PC-9 (cell line): ENCODE measurements at regions not wholly inside any gene's neighbourhood (a gene's known extent, or its start where the extent isn't known, plus 50 kb on each side); places are given as distances from the start of the nearest gene placed in this dataset.

Experiments
- BruUV-seq: library from RNA; stranded (reverse); fragments of 400-500 nt; replicated peaks from 2 replicates; lab custom pipeline; 2021; lab: Mats Ljungman, UMichigan
- CTCF ChIA-PET: fragments of 300-600 bp; sonication (Branson Sonifier 250); formaldehyde crosslinking; loops from one replicate; lab custom pipeline; 2022; ENCODE audit warnings: antibody characterized with exemption; lab: Charles Lee
- POLR2A ChIA-PET: fragments of 300-600 bp; sonication (Branson Sonifier 250); formaldehyde crosslinking; loops from one replicate; lab custom pipeline; 2022; ENCODE audit warnings: antibody characterized with exemption; ENCODE audit not compliant: unreplicated experiment; lab: Charles Lee
- DNase-seq, 2 experiments: peaks; one replicate each; pipeline versions ENCODE4 v3.0.0 to v3.0.0-alpha.2; 2015 to 2022; ENCODE audit warnings: mixed read lengths in 1 of 2
- H2AFZ ChIP-seq: fragments of 200-600 bp; sonication (generic); 2 replicates; pipeline ENCODE4 v1.8.1; 2017; ENCODE audit warnings: antibody characterized with exemption
- H3F3A ChIP-seq: fragments of 200-600 bp; sonication (generic); 2 replicates; pipeline ENCODE4 v1.8.1; 2017; ENCODE audit warnings: antibody characterized with exemption, mild to moderate bottlenecking, low read depth; ENCODE audit not compliant: insufficient read depth
- H3K27ac ChIP-seq: fragments of 200-600 bp; sonication (generic); 2 replicates; pipeline ENCODE4 v1.6.1; 2016; ENCODE audit warnings: mixed run types
- H3K27me3 ChIP-seq: fragments of 200-600 bp; sonication (generic); 2 replicates; pipeline ENCODE4 v1.6.1; 2016; ENCODE audit warnings: low read depth, mixed run types; ENCODE audit not compliant: insufficient read depth
- H3K36me3 ChIP-seq: fragments of 200-600 bp; sonication (generic); 2 replicates; pipeline ENCODE4 v1.6.1; 2016; ENCODE audit warnings: low read depth, mixed run types
- H3K4me1 ChIP-seq: fragments of 200-600 bp; sonication (generic); replicated peaks from 2 replicates; pipeline ENCODE4 v1.6.1; 2016; ENCODE audit warnings: mixed run types; ENCODE audit not compliant: insufficient read depth
- H3K4me2 ChIP-seq: fragments of 200-600 bp; sonication (generic); 2 replicates; pipeline ENCODE4 v1.6.1; 2017; ENCODE audit warnings: mixed run types
- H3K4me3 ChIP-seq: fragments of 200-600 bp; sonication (generic); 2 replicates; pipeline ENCODE4 v1.6.1; 2016; ENCODE audit warnings: mixed run types
- H3K79me2 ChIP-seq: fragments of 200-600 bp; sonication (generic); 2 replicates; pipeline ENCODE4 v1.6.1; 2017; ENCODE audit warnings: low read depth, mixed run types
- H3K9me2 ChIP-seq: fragments of 200-600 bp; sonication (generic); 2 replicates; pipeline ENCODE4 v1.8.1; 2017; ENCODE audit warnings: mild to moderate bottlenecking; ENCODE audit not compliant: insufficient read depth
- H3K9me3 ChIP-seq: fragments of 200-600 bp; sonication (generic); 2 replicates; pipeline ENCODE4 v1.8.1; 2016; ENCODE audit warnings: low read depth; ENCODE audit not compliant: insufficient read depth
- H4K20me1 ChIP-seq: fragments of 200-600 bp; sonication (generic); 2 replicates; pipeline ENCODE4 v1.8.1; 2017; ENCODE audit not compliant: insufficient read depth
- EZH2 ChIP-seq: fragments of 200-600 bp; sonication (generic); IDR thresholded peaks from 2 replicates; pipeline ENCODE4 v1.8.0; 2017; ENCODE audit warnings: antibody characterized with exemption, low read depth
- intact Hi-C: fragments of 100-400 bp; cut with micrococcal nuclease; formaldehyde crosslinking; loops from one replicate; pipeline ENCODE4 v1.10.0; 2022; ENCODE audit not compliant: unreplicated experiment
- TF ChIP-seq, protein P1 (sequence below): fragments of 200-600 bp; sonication (generic); conservative IDR thresholded peaks from 2 replicates; pipeline ENCODE4 v1.6.1; 2017; ENCODE audit warnings: mixed run types, antibody characterized with exemption, mild to moderate bottlenecking, moderate library complexity

DNA sequence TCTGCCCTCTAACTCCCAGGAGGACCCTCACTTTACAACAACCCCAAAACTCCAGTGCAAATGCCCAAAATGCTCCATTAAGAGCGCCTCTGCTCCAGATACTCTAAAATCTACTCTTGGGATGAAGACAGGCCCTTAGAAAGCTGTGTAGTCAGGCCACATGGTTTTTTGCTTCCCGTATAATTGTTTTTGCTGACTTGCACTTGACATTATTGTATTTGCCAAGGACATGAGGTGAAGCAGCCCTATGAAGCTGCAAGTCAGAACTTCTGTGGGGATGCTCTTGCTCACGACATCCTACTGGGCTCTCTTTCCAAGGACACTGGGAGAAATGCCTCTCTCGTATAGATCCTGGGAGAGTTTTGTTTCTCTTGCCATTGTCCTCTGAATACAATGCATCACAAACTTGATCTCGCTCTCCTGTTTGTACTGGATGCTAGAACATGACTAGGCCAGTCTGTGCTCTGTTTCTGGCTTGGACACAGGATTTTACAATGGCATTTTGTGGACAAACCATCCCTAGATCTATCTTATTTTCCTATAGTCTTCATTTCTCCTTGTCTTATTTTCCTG, 177.2 kb upstream of the DTNBP1 start:
- Histone ChIP-seq H3K9me3 (no peaks in the 10 kb centered on the region), H2AFZ (no peak overlapping the region), H3K4me1 (no peaks in the 10 kb centered on the region), H3K79me2 (no peaks in the 10 kb centered on the region), H3K27me3 (peaks cover 76% of the 10 kb centered on the region), H3K4me3 (no peak overlapping the region), H4K20me1 (no peaks in the 10 kb centered on the region), H3K4me2 (no peak overlapping the region), H3K9me2 (no peaks in the 10 kb centered on the region), H3K36me3 (no peaks in the 10 kb centered on the region), H3K27ac (no peak overlapping the region), H3F3A (no peaks in the 10 kb centered on the region)
- no TSS peak for BruUV-seq
- ChIA-PET POLR2A (no interaction called here), CTCF (no interaction called here)
- DNase-seq = no peak
- TF ChIP-seq, protein P1, sequence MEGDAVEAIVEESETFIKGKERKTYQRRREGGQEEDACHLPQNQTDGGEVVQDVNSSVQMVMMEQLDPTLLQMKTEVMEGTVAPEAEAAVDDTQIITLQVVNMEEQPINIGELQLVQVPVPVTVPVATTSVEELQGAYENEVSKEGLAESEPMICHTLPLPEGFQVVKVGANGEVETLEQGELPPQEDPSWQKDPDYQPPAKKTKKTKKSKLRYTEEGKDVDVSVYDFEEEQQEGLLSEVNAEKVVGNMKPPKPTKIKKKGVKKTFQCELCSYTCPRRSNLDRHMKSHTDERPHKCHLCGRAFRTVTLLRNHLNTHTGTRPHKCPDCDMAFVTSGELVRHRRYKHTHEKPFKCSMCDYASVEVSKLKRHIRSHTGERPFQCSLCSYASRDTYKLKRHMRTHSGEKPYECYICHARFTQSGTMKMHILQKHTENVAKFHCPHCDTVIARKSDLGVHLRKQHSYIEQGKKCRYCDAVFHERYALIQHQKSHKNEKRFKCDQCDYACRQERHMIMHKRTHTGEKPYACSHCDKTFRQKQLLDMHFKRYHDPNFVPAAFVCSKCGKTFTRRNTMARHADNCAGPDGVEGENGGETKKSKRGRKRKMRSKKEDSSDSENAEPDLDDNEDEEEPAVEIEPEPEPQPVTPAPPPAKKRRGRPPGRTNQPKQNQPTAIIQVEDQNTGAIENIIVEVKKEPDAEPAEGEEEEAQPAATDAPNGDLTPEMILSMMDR = no peak
- no peak for TF ChIP-seq EZH2
- intact Hi-C loops = no loop called here

DNA sequence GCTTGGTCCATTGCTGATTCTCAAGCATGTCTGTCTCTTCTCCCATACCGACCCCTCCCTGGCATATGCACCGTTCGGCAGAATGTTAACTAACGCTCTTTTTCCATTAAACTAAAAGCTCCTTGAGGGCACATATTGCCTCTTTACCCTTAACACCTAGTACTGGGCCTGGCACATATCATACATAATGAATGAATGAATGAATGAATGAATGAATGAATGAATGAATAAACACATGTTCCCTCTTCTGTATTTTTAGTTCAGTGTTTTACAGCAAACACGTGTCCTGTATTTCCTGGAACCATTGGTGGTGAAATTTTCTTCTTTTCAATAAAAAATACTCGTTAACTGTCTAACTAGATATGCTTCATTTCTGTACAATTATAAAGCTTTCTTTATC, 174.4 kb upstream of the DTNBP1 start:
- Histone ChIP-seq H2AFZ (no peak overlapping the region), H3K79me2 (no peaks in the 10 kb centered on the region), H3K4me3 (no peak overlapping the region), H3K27me3 (peaks cover 63% of the 10 kb centered on the region), H4K20me1 (no peaks in the 10 kb centered on the region), H3K9me2 (no peaks in the 10 kb centered on the region), H3K4me2 (no peak overlapping the region), H3K27ac (no peak overlapping the region), H3F3A (no peaks in the 10 kb centered on the region), H3K4me1 (no peaks in the 10 kb centered on the region), H3K9me3 (no peaks in the 10 kb centered on the region), H3K36me3 (no peaks in the 10 kb centered on the region)
- ChIA-PET POLR2A (no interaction called here), CTCF (no interaction called here)
- intact Hi-C loops = no loop called here
- no TSS peak for BruUV-seq
- DNase-seq = no peak
- TF ChIP-seq, protein P1 = no peak
- TF ChIP-seq EZH2 = no peak

DNA sequence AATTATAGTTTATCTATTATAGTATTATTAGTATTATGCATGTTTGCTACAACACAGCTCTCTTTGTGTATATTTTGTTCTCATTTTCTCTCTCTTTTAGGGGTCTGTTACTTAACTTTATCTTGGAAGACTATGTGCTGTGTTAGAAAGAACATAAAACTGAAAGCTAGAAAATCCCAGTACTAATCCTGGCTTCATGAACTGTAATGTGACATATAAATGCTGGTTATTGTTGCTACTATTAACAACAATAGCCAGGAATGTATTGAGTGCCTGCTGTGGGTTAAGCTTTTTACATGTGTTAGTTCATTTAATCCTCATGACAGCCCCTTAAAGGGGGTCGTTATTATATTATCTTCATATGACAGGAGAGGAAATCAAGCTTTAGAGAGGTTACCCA, 170.0 kb upstream of the DTNBP1 start:
- H3K9me2 ChIP-seq = no peaks in the 10 kb centered on the region
- no peaks in the 10 kb centered on the region for H3K79me2 ChIP-seq
- no peak overlapping the region for H3K27ac ChIP-seq
- ChIA-PET CTCF (interaction anchor here (0.7 kb wide), 1 partner anchor 348 kb away, joined by 3 read pairs; no protein-coding TSS in a partner anchor), POLR2A (interaction anchor here (0.6 kb wide), 2 partner anchors 52 to 75 kb away, joined by 5 to 8 read pairs; no protein-coding TSS in a partner anchor)
- TF ChIP-seq, protein P1 = no peak
- no peak for TF ChIP-seq EZH2
- H3K36me3 ChIP-seq = no peaks in the 10 kb centered on the region
- no peak overlapping the region for H3K4me2 ChIP-seq
- no peak overlapping the region for H3K4me3 ChIP-seq
- no peaks in the 10 kb centered on the region for H4K20me1 ChIP-seq
- no peaks in the 10 kb centered on the region for H3K4me1 ChIP-seq
- H2AFZ ChIP-seq = no peak overlapping the region
- no peak for DNase-seq
- peaks cover 67% of the 10 kb centered on the region; the same call in 1 of the 2 replicates for H3K27me3 ChIP-seq
- no peaks in the 10 kb centered on the region for H3F3A ChIP-seq
- BruUV-seq = no TSS peak
- intact Hi-C loops = no loop called here
- H3K9me3 ChIP-seq = no peaks in the 10 kb centered on the region
